GM18951 (cell line): ENCODE measurements at regions not wholly inside any gene's neighbourhood (a gene's known extent, or its start where the extent isn't known, plus 50 kb on each side); places are given as distances from the start of the nearest gene placed in this dataset.

ENCODE experiments used
- POLR2A ChIP-seq: IDR thresholded peaks from 4 replicates; pipeline ENCODE4 v1.6.1; 2011; ENCODE audit warnings: mild to moderate bottlenecking; ENCODE audit not compliant: insufficient read length, insufficient read depth; ENCODE audit errors: extremely low read depth
- in situ Hi-C: fragments of 300-500 bp; cut with MboI; formaldehyde crosslinking; loops from one replicate; pipeline ENCODE4 v1.12.0; 2022; ENCODE audit warnings: low sequenced_read_pairs, mixed read lengths, inconsistent platforms; ENCODE audit not compliant: unreplicated experiment

DNA sequence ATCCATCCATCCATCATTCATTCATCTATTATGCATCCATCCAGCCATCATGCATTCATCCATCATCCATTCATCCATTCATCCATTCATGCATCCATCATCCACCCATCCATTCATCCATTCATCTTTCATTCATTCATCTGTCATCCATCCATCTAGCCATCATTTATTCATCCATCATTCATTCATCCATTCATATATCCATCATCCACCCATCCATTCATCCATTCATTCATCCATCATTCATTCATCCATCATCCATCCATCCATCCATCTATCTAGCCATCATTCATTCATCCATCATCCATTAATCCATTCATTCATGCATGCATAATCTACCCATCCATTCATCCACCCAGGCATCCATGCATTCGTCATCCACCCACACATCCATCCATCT, 1450.3 kb downstream of the TBC1D22A start:
- no peak for TF ChIP-seq POLR2A
- in situ Hi-C loops = no loop called here

DNA sequence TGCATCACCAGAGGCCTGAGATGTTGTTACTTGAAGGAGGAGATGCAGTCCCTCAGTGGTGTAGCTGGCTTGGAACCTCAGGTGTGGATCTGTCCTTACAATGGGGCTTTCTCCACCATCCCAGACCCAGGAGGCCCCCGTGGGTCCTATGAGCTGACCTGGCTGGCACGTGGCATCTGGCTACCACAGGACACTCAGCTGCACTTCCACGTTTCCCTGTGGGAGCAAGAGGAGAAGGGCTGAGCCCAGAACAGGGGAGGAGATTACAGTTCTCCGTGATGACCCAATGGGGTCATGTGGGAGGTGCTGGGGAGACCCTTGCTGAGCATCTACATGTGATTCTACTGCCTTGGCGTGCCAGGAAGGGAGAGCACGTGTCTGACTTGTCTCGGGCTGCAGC, 1448.4 kb downstream of the TBC1D22A start:
- in situ Hi-C loops = no loop called here
- TF ChIP-seq POLR2A = no peak

DNA sequence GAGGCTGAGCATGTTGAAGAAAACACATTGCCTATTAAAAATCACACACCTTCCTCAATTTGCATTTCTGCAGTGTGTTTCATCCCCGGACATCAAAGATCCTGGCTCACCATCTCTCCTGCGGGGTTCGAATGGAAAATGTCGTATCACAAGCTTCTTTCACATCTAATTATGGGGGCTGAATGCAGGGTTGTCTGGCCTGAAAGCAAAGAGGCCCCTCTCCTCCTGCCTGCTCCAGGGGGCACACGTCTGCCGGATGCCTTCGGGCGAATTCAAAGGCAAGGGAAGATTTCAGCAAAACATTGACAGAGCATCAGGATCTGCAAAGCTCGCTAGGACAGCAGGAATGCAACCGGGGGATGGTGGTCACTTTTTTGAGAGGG, 1447.7 kb downstream of the TBC1D22A start:
- TF ChIP-seq POLR2A = no peak
- in situ Hi-C loops = no loop called here

DNA sequence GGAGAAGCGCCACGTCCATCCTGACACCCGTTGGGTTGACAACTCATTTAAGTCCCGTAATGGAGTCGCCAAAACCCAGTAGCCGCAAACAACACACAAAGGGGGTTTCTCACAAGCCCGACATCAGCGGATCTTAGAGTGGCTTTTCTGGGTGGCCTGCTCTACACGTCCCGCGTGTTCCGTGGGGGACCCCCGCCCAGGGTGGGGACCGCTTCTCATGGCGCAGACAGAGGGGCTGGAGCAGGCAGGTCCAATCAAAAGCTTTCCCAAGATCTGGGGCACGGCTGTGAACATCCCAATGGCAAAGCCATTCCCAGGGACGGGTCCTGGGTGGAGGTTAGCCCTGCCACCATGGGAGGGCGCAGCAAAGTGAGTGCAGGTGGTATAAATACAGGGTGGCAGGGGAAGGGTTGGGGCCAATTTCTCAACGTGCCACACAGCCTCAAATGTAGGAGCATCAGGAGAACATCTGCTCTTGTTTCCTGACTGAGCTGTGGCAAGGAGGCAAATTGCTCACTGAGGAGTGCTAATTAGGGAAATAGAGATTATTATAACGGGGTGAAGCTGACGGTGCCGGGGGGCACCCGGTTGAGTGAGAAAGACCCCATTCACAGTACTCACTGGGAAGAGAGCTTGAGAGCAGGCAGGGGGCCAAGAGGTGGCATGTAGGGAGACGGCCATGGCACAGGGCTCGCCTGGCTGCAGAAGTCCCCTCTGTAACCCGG, 1447.2 kb downstream of the TBC1D22A start:
- no peak for TF ChIP-seq POLR2A
- in situ Hi-C loops = no loop called here

DNA sequence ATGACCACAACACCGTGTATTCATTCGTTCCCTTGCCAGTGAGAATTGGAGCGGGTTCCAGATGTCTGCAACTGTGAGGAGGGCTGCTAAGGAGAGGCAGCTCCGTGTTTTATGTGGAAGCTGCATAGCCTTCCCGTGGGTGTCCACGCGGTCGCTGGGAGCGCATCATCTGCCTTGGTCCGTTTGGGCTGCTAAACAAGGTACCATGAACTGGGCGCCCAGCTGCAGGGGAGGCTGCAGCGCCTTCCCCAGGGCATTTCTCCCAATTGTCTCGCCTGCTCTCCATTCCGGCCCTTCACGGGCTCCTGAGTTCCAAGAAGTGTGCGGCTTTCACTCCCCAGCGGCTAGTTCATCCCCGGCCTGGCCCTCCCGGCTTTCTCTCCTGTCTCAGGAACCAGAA, 1446.4 kb downstream of the TBC1D22A start:
- no peak for TF ChIP-seq POLR2A
- in situ Hi-C loops = no loop called here

DNA sequence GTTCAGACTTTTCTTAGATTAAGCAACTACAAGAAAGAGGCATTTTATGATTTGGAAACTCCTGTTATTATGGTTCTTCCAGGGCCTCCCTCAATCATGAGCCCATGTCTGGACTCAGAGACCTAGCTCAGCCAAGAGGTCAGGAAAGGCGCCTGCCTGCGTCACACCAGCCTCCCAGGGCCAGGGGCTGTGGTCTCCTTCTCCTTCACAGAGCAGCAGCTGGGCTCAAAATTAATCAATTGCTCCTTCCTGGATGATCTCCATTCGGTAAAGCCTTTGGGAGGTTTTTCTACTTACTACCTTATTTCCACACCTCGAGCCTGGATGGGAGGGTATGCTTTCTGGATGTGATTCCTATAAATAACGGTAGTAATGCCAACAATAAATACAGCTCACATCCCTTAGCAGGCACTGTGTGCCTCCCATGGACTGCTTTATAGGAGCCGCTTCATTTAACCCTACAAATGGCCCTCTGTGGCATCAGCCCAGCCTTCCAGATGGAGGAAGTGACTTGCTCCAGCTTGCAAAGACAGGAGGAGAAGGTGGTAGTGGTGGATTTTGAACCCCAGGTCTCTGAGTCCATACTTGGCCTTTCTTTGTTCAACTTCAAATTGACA, 1445.6 kb downstream of the TBC1D22A start:
- no peak for TF ChIP-seq POLR2A
- in situ Hi-C loops = no loop called here

DNA sequence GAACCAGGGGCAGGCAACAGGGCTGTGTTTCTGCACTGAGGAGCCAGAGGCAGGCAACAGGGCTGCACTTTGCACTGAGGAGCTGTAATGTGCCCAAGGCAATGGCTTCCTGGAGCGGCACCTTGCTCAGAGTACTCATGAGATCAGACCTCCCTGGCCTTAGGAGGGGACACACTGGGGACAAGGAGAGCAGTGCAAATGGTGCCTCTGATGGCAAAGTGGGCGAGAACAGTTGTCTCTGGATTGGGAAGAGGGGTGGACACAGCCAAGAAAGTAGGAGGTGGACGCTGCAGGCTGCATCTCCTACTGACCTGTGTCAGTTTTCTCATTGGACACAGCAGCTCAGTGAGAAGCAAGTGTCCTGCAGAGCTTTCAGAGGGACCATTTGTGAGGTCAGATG, 1443.3 kb downstream of the TBC1D22A start:
- in situ Hi-C loops = no loop called here

DNA sequence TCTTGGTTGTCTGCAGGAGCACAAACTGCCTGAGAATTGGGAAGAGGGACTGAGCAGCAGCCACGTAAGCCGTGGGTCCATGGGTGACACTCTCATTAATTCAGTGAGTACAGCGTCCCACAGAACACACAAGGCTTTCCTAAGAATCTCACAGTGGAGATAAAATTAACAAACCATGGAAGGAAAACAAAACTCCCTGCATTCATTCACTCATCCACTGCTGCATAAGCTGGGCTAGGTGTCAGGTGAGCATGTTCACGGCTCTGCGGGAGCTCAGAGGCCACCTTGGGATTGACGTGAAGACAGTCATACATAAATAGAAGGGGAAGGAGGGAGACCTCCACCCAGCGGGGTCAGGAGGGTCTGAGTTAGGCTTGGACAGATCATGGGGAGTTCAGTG, 1442.7 kb downstream of the TBC1D22A start:
- no peak for TF ChIP-seq POLR2A
- in situ Hi-C loops = no loop called here

More for the DNA sequence above, 1443.3 kb downstream of the TBC1D22A start:
- TF ChIP-seq POLR2A = no peak

DNA sequence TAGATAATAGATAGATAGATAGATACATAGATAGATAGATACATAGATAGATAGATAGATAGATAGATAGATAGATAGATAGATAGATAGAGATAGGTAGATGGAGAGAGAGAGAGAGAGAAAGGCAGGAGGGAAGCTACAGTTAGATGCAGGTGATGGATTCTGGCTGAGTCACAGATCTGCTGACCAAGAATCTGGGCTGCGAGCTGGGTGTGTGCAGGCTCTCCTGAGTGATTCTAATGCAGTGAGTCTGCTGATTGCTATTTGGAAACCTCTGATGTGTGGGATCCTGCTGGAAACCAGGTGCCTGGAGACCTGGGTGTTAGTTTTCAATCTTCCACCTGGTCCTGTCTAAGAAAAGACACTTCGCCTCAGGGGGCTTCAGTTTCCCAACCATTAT, 1441.8 kb downstream of the TBC1D22A start:
- TF ChIP-seq POLR2A = no peak

DNA sequence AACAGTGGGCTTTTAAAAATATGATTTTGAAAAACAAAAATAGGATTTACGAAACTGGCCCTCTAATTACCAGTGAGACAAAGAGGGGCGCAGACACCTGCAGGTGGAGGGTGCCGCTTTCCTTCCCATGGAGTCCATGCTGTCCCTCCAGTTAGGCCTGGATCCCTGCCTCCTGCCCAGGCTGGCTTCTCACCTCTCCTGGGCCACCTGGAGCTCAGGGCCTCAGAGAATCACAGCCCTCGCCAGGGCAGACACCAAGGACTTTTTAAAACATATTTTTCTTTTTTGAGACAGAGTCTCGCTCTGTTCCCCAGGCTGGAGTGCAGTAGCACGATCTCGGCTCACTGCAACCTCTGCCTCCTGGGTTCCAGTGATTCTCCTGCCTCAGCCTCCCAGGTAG, 1437.2 kb downstream of the TBC1D22A start:
- in situ Hi-C loops = no loop called here

More for the DNA sequence above, 1441.8 kb downstream of the TBC1D22A start:
- in situ Hi-C loops = no loop called here

DNA sequence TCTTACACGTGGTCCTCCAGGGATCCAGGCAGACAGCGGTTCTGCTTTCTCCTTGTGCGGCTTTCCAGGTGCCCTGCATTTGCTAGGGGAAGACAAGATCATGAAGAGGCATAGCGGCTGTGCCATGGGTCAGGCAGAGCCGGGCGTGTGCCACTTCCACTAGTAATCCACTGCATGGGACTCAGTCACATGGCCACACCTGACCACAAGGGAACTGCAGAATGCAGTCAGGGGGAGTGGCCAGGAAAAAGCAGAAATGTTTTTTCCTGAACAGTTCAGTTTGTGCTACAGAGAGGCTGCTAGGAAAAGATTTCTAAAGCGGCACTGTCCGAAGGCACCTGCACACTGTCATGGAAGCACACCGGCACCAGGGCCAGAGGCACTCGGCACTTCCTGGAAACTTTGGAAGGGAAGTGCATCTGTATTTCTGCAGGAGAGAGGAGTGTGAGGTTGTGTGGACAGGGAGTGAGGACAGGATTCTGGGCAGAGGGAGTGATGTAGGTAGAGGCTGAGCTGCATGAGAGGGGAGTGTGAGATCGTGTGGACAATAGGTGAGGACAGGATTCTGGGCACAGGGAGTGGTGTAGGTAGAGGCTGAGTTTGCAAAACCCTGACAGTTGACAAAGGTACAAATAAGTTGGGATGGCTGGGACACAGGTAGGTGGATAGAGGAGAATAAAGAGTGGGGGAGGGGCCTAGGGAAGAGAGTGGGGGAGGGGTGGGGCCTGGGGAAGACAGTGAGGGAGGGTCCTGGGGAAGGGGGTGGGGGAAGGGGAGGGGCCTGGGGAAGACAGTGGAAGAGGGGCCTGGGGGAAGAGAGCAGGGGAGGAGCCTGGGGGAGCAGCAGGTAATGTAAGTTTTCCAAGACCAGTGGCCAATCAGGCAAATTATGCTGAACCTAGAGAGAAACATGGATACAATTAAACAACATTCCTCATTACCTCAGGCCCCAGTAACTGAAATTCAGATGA, 1436.3 kb downstream of the TBC1D22A start:
- no peak for TF ChIP-seq POLR2A
- in situ Hi-C loops = no loop called here

More for the DNA sequence above, 1437.2 kb downstream of the TBC1D22A start:
- TF ChIP-seq POLR2A = no peak

DNA sequence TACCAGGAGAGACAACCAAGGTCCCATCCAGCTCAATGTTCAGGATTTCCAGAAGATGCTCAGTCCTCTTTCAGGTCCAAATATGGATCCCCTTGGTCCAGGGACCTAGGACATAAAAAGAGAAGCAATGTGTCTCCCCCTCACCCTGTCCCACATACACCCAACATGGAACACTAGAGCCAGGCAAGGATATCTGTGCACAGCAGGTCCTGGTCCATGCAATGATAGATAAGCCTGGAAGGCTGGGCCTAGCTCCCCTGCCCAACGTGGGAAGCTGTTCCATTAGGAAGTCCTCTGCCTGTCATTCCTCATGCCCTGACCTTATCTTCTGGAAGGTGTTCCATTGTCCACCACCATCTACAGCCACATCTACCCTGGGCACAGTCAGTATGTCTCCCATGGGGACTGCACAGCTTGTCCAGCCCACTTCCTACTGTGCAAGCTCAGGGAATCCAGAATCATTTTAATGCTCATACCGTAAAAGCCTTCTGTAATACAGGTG, 1434.8 kb downstream of the TBC1D22A start:
- TF ChIP-seq POLR2A = no peak
- in situ Hi-C loops = no loop called here

DNA sequence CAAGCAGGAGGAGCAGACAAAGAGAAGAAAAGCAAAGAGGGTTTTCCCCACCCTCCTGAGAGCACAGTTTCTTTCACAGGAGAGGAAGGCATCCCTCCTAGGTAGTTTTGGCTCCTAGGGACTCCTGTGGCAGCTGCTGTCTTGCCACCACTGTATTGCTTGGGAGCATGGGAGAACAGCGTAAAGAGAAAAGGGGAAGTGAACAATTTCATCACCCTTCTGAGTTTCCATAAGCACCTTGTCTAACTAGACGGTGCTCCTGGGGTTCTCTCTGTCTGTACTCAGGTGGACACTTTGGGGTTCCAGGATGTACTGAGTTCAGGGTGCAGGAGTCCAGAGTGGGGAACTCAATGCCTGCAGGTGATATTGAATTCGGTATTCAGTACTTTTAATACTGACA, 1430.5 kb downstream of the TBC1D22A start:
- in situ Hi-C loops = no loop called here
- no peak for TF ChIP-seq POLR2A
